ENCODE measurements at regions not wholly inside any gene's neighbourhood (a gene's known extent, or its start where the extent isn't known, plus 50 kb on each side); places are given as distances from the start of the nearest gene placed in this dataset.

DNA sequence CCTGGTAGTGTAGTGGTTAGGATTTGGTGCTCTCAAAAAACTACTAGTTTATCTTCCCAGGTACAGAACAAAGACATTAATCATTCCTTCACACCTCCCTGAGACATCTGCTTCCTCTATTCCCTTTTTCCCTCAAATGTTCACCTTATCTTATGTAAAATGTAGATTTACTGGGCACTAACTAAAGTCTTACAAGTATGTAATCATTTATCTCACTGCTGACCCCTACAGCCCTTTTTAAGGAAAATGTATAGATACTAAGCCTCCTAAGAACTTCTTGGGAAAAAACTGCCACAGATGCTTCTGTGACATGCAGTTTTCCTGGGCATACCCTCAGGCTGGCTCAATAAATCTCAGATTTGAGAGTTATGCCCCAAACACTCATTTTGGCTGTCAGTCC, 50.8 kb upstream of the NEK7 start:
- TF ChIP-seq, protein P1, sequence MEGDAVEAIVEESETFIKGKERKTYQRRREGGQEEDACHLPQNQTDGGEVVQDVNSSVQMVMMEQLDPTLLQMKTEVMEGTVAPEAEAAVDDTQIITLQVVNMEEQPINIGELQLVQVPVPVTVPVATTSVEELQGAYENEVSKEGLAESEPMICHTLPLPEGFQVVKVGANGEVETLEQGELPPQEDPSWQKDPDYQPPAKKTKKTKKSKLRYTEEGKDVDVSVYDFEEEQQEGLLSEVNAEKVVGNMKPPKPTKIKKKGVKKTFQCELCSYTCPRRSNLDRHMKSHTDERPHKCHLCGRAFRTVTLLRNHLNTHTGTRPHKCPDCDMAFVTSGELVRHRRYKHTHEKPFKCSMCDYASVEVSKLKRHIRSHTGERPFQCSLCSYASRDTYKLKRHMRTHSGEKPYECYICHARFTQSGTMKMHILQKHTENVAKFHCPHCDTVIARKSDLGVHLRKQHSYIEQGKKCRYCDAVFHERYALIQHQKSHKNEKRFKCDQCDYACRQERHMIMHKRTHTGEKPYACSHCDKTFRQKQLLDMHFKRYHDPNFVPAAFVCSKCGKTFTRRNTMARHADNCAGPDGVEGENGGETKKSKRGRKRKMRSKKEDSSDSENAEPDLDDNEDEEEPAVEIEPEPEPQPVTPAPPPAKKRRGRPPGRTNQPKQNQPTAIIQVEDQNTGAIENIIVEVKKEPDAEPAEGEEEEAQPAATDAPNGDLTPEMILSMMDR (conservative IDR thresholded peaks at IDR 0.05; ENCODE audit: low read depth): no peak
- DNase-seq (ENCODE audit: low spot score): no peak
- POLR2A ChIA-PET (ENCODE audit: low non-redundant PET): no interaction called here
- CTCF ChIA-PET: no interaction called here
- H3K27ac ChIP-seq: no peak overlapping the region
